ENCODE measurements at regions not wholly inside any gene's neighbourhood (a gene's known extent, or its start where the extent isn't known, plus 50 kb on each side); places are given as distances from the start of the nearest gene placed in this dataset.

DNA sequence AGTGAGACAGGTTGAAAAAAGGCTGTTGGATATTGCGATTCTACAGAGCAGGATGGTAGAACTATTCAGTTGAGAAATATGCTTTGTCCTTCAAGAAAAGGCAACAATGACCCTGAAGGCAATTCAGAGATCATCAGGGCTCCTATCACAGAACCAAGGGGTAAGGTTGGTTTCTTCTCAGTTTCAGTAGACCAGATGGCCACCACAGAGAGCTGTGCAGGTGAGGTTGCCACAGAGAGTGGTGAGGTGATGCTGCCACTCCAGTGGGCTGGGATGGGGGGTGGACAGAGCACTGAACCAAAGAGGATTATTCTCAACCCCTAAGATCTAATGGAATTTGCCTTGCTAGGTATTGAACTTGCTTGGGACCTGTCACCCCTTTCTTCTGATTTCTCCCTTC is 64.6 kb upstream of the ZBTB7C start:
- TF ChIP-seq, protein P1, sequence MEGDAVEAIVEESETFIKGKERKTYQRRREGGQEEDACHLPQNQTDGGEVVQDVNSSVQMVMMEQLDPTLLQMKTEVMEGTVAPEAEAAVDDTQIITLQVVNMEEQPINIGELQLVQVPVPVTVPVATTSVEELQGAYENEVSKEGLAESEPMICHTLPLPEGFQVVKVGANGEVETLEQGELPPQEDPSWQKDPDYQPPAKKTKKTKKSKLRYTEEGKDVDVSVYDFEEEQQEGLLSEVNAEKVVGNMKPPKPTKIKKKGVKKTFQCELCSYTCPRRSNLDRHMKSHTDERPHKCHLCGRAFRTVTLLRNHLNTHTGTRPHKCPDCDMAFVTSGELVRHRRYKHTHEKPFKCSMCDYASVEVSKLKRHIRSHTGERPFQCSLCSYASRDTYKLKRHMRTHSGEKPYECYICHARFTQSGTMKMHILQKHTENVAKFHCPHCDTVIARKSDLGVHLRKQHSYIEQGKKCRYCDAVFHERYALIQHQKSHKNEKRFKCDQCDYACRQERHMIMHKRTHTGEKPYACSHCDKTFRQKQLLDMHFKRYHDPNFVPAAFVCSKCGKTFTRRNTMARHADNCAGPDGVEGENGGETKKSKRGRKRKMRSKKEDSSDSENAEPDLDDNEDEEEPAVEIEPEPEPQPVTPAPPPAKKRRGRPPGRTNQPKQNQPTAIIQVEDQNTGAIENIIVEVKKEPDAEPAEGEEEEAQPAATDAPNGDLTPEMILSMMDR (IDR thresholded peaks at IDR 0.05): no peak
- TF ChIP-seq POLR2AphosphoS5 (IDR thresholded peaks at IDR 0.05) (no peak), POLR2A (IDR thresholded peaks at IDR 0.05) (no peak)

Measured in sigmoid colon (tissue), 4 donors.